ENCODE measurements at regions not wholly inside any gene's neighbourhood (a gene's known extent, or its start where the extent isn't known, plus 50 kb on each side); places are given as distances from the start of the nearest gene placed in this dataset.

DNA sequence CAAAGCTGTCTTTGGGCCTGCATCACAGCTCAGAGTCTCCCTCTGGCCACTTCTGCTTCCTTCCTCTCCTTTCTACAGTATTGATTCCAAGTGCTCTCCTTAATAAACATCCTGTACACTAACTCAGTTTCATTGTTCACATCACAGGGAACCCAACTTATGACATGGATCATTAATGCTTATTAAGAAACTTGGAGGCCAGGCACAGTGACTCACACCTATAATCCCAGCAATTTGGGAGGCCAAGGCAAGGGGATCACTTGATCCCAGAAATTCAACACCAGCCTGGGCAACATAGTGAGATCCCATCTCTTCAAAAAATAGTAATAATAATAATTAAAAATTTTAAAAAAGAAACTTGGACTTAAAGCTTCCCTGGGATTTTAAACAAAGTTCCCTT lies 89.2 kb upstream of the EFHC2 start:
- Histone ChIP-seq H3K9ac (ENCODE audit: control insufficient read depth, insufficient read depth, low read length) (no peak overlapping the region), H3K79me2 (ENCODE audit: control insufficient read depth, insufficient read depth, low read length) (no peaks in the 10 kb centered on the region), H3K36me3 (ENCODE audit: control insufficient read depth in 2 of 2, insufficient read depth in 2 of 2, low read length in 1 of 2) (no peaks in the 10 kb centered on the region), H3K4me1 (ENCODE audit: control insufficient read depth, insufficient read depth, low read length) (no peaks in the 10 kb centered on the region), H3K27me3 (replicated peaks in 1 of 2; ENCODE audit: control insufficient read depth in 2 of 2, insufficient read depth in 2 of 2, low read length in 1 of 2) (no peaks in the 10 kb centered on the region), H3K27ac (ENCODE audit: control insufficient read depth, insufficient read depth) (no peak overlapping the region), H2AFZ (ENCODE audit: control insufficient read depth, low read depth, low read length) (no peak overlapping the region), H3K4me2 (ENCODE audit: control insufficient read depth, insufficient read depth) (no peak overlapping the region), H3K4me3 (no peak overlapping the region), H4K20me1 (ENCODE audit: control insufficient read depth, insufficient read depth) (no peaks in the 10 kb centered on the region), H3K9me3 (replicated peaks; ENCODE audit: control insufficient read depth, insufficient read depth, low read length) (no peaks in the 10 kb centered on the region)
- ChIA-PET POLR2A (no interaction called here), SMC1A (ENCODE audit: uncharacterized antibody, unreplicated experiment) (no interaction called here), CTCF (no interaction called here), RAD21 (ENCODE audit: unreplicated experiment) (no interaction called here)
- in situ Hi-C loops (cut with MboI) (no loop called here), intact Hi-C loops (cut with micrococcal nuclease; ENCODE audit: unreplicated experiment) (no loop called here)
- ATAC-seq (no peak), DNase-seq (ENCODE audit: low read depth, low spot score) (no peak), FAIRE-seq (peak; percentile 99)
- BruUV-seq (replicated peaks): no TSS peak
- no peak for TF ChIP-seq MEF2B (IDR thresholded peaks at IDR 0.05; ENCODE audit: partially characterized antibody, poor library complexity, severe bottlenecking)

DNA sequence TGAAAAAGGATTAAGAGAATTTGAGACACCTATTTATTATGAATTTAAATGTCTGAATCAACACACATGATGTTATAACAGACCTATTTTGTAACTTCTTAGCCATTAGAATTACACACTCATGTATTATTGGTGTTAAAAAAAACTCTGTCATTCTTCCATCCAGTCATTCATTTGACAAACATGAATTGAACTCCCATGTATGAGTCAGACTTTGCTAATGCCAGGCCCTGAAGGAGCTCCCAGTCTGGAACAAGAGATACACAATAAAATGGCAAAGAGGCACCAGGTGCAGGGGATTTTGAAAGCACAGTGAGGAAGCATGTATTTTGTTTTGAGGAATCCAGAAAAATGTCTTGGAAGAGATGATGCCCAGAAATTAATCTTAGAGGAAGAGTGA lies 87.7 kb upstream of the EFHC2 start:
- ChIA-PET CTCF (no interaction called here), RAD21 (ENCODE audit: unreplicated experiment) (no interaction called here), SMC1A (ENCODE audit: uncharacterized antibody, unreplicated experiment) (no interaction called here), POLR2A (no interaction called here)
- H3K4me2 ChIP-seq (ENCODE audit: control insufficient read depth, insufficient read depth): no peak overlapping the region
- H4K20me1 ChIP-seq (ENCODE audit: control insufficient read depth, insufficient read depth): no peaks in the 10 kb centered on the region
- no peak overlapping the region for H3K27ac ChIP-seq (ENCODE audit: control insufficient read depth, insufficient read depth)
- no TSS peak for BruUV-seq (replicated peaks)
- no peaks in the 10 kb centered on the region for H3K79me2 ChIP-seq (ENCODE audit: control insufficient read depth, insufficient read depth, low read length)
- H3K27me3 ChIP-seq (replicated peaks in 1 of 2; ENCODE audit: control insufficient read depth in 2 of 2, insufficient read depth in 2 of 2, low read length in 1 of 2): no peaks in the 10 kb centered on the region
- no peak overlapping the region for H3K9ac ChIP-seq (ENCODE audit: control insufficient read depth, insufficient read depth, low read length)
- H2AFZ ChIP-seq (ENCODE audit: control insufficient read depth, low read depth, low read length): no peak overlapping the region
- no peaks in the 10 kb centered on the region for H3K9me3 ChIP-seq (replicated peaks; ENCODE audit: control insufficient read depth, insufficient read depth, low read length)
- no peaks in the 10 kb centered on the region for H3K4me1 ChIP-seq (ENCODE audit: control insufficient read depth, insufficient read depth, low read length)
- in situ Hi-C loops (cut with MboI): no loop called here
- H3K4me3 ChIP-seq: no peak overlapping the region
- no peak for DNase-seq (ENCODE audit: low read depth, low spot score)
- intact Hi-C loops (cut with micrococcal nuclease; ENCODE audit: unreplicated experiment): no loop called here
- H3K36me3 ChIP-seq (ENCODE audit: control insufficient read depth in 2 of 2, insufficient read depth in 2 of 2, low read length in 1 of 2): no peaks in the 10 kb centered on the region
- ATAC-seq: no peak
- no peak for FAIRE-seq
- TF ChIP-seq MEF2A (IDR thresholded peaks at IDR 0.05; ENCODE audit: insufficient read depth, low read depth, low read length) (no peak), FOXM1 (IDR thresholded peaks at IDR 0.05; ENCODE audit: low read depth, low read length) (no peak), NFIC (IDR thresholded peaks at IDR 0.05; ENCODE audit: low read depth, low read length) (no peak), NR2C1 (IDR thresholded peaks at IDR 0.05) (no peak), ESRRA (IDR thresholded peaks at IDR 0.05; ENCODE audit: low read length) (no peak), MTA2 (IDR thresholded peaks at IDR 0.05; ENCODE audit: low read depth) (no peak), SUPT20H (IDR thresholded peaks at IDR 0.05; ENCODE audit: borderline replicate concordance, control insufficient read depth, low read depth, low read length) (no peak), CHD2 (IDR thresholded peaks at IDR 0.05; ENCODE audit: borderline replicate concordance, low read depth, low read length) (no peak), NRF1 (conservative IDR thresholded peaks at IDR 0.05; ENCODE audit: low read depth, low read length) (no peak), ETV6 (conservative IDR thresholded peaks at IDR 0.05 in 1 of 2, IDR thresholded peaks at IDR 0.05 in 1 of 2; ENCODE audit: borderline replicate concordance in 1 of 2, low read depth in 1 of 2) (no peak)
- TF ChIP-seq, protein P1, sequence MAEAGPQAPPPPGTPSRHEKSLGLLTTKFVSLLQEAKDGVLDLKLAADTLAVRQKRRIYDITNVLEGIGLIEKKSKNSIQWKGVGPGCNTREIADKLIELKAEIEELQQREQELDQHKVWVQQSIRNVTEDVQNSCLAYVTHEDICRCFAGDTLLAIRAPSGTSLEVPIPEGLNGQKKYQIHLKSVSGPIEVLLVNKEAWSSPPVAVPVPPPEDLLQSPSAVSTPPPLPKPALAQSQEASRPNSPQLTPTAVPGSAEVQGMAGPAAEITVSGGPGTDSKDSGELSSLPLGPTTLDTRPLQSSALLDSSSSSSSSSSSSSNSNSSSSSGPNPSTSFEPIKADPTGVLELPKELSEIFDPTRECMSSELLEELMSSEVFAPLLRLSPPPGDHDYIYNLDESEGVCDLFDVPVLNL (IDR thresholded peaks at IDR 0.05; ENCODE audit: low read depth, low read length): no peak
- TF ChIP-seq, protein P2, sequence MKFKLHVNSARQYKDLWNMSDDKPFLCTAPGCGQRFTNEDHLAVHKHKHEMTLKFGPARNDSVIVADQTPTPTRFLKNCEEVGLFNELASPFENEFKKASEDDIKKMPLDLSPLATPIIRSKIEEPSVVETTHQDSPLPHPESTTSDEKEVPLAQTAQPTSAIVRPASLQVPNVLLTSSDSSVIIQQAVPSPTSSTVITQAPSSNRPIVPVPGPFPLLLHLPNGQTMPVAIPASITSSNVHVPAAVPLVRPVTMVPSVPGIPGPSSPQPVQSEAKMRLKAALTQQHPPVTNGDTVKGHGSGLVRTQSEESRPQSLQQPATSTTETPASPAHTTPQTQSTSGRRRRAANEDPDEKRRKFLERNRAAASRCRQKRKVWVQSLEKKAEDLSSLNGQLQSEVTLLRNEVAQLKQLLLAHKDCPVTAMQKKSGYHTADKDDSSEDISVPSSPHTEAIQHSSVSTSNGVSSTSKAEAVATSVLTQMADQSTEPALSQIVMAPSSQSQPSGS (IDR thresholded peaks at IDR 0.05; ENCODE audit: low read length): no peak
- TF ChIP-seq, protein P3, sequence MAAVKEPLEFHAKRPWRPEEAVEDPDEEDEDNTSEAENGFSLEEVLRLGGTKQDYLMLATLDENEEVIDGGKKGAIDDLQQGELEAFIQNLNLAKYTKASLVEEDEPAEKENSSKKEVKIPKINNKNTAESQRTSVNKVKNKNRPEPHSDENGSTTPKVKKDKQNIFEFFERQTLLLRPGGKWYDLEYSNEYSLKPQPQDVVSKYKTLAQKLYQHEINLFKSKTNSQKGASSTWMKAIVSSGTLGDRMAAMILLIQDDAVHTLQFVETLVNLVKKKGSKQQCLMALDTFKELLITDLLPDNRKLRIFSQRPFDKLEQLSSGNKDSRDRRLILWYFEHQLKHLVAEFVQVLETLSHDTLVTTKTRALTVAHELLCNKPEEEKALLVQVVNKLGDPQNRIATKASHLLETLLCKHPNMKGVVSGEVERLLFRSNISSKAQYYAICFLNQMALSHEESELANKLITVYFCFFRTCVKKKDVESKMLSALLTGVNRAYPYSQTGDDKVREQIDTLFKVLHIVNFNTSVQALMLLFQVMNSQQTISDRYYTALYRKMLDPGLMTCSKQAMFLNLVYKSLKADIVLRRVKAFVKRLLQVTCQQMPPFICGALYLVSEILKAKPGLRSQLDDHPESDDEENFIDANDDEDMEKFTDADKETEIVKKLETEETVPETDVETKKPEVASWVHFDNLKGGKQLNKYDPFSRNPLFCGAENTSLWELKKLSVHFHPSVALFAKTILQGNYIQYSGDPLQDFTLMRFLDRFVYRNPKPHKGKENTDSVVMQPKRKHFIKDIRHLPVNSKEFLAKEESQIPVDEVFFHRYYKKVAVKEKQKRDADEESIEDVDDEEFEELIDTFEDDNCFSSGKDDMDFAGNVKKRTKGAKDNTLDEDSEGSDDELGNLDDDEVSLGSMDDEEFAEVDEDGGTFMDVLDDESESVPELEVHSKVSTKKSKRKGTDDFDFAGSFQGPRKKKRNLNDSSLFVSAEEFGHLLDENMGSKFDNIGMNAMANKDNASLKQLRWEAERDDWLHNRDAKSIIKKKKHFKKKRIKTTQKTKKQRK (IDR thresholded peaks at IDR 0.05; ENCODE audit: low read depth, low read length): no peak
